ENCODE measurements at regions not wholly inside any gene's neighbourhood (a gene's known extent, or its start where the extent isn't known, plus 50 kb on each side); places are given as distances from the start of the nearest gene placed in this dataset.

GRCh38 chr18:38688416-38688815, 1122.8 kb upstream of the CELF4 start:
- BruUV-seq (replicated peaks), result no TSS peak
- no peak overlapping the region for H3K9ac ChIP-seq (ENCODE audit: low read length)
- H2AFZ ChIP-seq (ENCODE audit: low read length), result no peak overlapping the region
- no peaks in the 10 kb centered on the region for H3K79me2 ChIP-seq (ENCODE audit: low read length)
- H3K9me3 ChIP-seq (ENCODE audit: low read length), result no peaks in the 10 kb centered on the region
- H3K4me1 ChIP-seq (ENCODE audit: insufficient read depth, low read length), result no peaks in the 10 kb centered on the region
- no peak for TF ChIP-seq EZH2phosphoT487 (IDR thresholded peaks at IDR 0.05; ENCODE audit: borderline replicate concordance, low read length)
- no peak overlapping the region for H3K4me2 ChIP-seq (ENCODE audit: low read length)
- H3K27me3 ChIP-seq (ENCODE audit: low read length), result no peaks in the 10 kb centered on the region
- DNase-seq, result no peak
- H3K36me3 ChIP-seq (ENCODE audit: low read depth, low read length), result no peaks in the 10 kb centered on the region
- no peak overlapping the region for H3K27ac ChIP-seq (ENCODE audit: low read length)
- no peaks in the 10 kb centered on the region for H4K20me1 ChIP-seq (ENCODE audit: low read length)
- POLR2A ChIA-PET (ENCODE audit: unreplicated experiment), result no interaction called here
- intact Hi-C loops (cut with micrococcal nuclease), result no loop called here
- ATAC-seq, result no peak
- no peaks in the 10 kb centered on the region for H3F3A ChIP-seq (ENCODE audit: low read length, unreplicated experiment)
- CTCF ChIA-PET, result no interaction called here
- H3K9me2 ChIP-seq (replicated peaks; ENCODE audit: low read length), result no peaks in the 10 kb centered on the region
- no peak overlapping the region for H3K4me3 ChIP-seq (ENCODE audit: low read length)

DNA sequence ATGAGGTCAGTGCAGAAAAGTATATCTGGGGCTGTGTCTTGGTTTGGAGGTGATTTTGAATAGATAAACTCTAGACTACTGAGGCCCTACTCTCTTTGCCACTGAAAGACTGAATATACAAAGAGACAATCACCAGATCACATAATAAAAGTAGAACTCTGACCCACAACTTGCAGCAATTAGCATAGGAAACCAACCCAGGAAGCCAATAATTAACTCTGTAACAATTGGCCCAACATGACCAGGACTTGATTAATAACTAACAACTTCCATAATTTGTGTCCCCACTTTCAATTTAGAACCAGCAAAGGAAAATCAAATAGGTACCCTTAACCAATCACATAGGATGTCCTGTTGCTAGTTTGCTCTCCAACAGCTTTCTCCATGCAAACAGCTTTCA, 1104.9 kb upstream of the CELF4 start:
- ChIA-PET POLR2A (ENCODE audit: unreplicated experiment) (no interaction called here), CTCF (no interaction called here)
- no peak overlapping the region for H3K4me2 ChIP-seq (ENCODE audit: low read length)
- DNase-seq, result no peak
- H3K9me2 ChIP-seq (replicated peaks; ENCODE audit: low read length), result no peaks in the 10 kb centered on the region
- H3K27ac ChIP-seq (ENCODE audit: low read length), result no peak overlapping the region
- H2AFZ ChIP-seq (ENCODE audit: low read length), result no peak overlapping the region
- H3K4me1 ChIP-seq (ENCODE audit: insufficient read depth, low read length), result no peaks in the 10 kb centered on the region
- no peak overlapping the region for H3K4me3 ChIP-seq (ENCODE audit: low read length)
- no peaks in the 10 kb centered on the region for H3K27me3 ChIP-seq (ENCODE audit: low read length)
- no peaks in the 10 kb centered on the region for H3K79me2 ChIP-seq (ENCODE audit: low read length)
- no peak for ATAC-seq
- no peak overlapping the region for H3K9ac ChIP-seq (ENCODE audit: low read length)
- no peaks in the 10 kb centered on the region for H3F3A ChIP-seq (ENCODE audit: low read length, unreplicated experiment)
- no peaks in the 10 kb centered on the region for H4K20me1 ChIP-seq (ENCODE audit: low read length)
- intact Hi-C loops (cut with micrococcal nuclease), result no loop called here
- no TSS peak for BruUV-seq (replicated peaks)
- TF ChIP-seq EZH2phosphoT487 (IDR thresholded peaks at IDR 0.05; ENCODE audit: borderline replicate concordance, low read length) (no peak), CTCF (conservative IDR thresholded peaks at IDR 0.05; ENCODE audit: low read depth, low read length) (no peak), EZH2 (IDR thresholded peaks at IDR 0.05; ENCODE audit: low read length, unreplicated experiment) (no peak)
- no peaks in the 10 kb centered on the region for H3K9me3 ChIP-seq (ENCODE audit: low read length)
- no peaks in the 10 kb centered on the region for H3K36me3 ChIP-seq (ENCODE audit: low read depth, low read length)

GRCh38 chr18:38664929-38665328, 1099.3 kb upstream of the CELF4 start:
- POLR2A ChIA-PET (ENCODE audit: unreplicated experiment), result no interaction called here
- intact Hi-C loops (cut with micrococcal nuclease), result no loop called here

More at GRCh38 chr18:38664929-38665328, 1099.3 kb upstream of the CELF4 start:
- BruUV-seq (replicated peaks), result no TSS peak
- ATAC-seq, result no peak
- Histone ChIP-seq H3K79me2 (ENCODE audit: low read length) (no peaks in the 10 kb centered on the region), H3K9me3 (ENCODE audit: low read length) (no peaks in the 10 kb centered on the region), H2AFZ (ENCODE audit: low read length) (no peak overlapping the region), H3K27ac (ENCODE audit: low read length) (no peak overlapping the region), H3K36me3 (ENCODE audit: low read depth, low read length) (no peaks in the 10 kb centered on the region), H4K20me1 (ENCODE audit: low read length) (no peaks in the 10 kb centered on the region), H3K4me3 (ENCODE audit: low read length) (no peak overlapping the region), H3K4me2 (ENCODE audit: low read length) (no peak overlapping the region), H3K9me2 (replicated peaks; ENCODE audit: low read length) (no peaks in the 10 kb centered on the region), H3F3A (ENCODE audit: low read length, unreplicated experiment) (no peaks in the 10 kb centered on the region), H3K27me3 (ENCODE audit: low read length) (no peaks in the 10 kb centered on the region), H3K4me1 (ENCODE audit: insufficient read depth, low read length) (no peaks in the 10 kb centered on the region), H3K9ac (ENCODE audit: low read length) (no peak overlapping the region)
- CTCF ChIA-PET, result no interaction called here
- no peak for DNase-seq
- no peak for TF ChIP-seq EZH2phosphoT487 (IDR thresholded peaks at IDR 0.05; ENCODE audit: borderline replicate concordance, low read length)
- no peak for TF ChIP-seq EZH2 (IDR thresholded peaks at IDR 0.05; ENCODE audit: low read length, unreplicated experiment)
- no peak for TF ChIP-seq CTCF (conservative IDR thresholded peaks at IDR 0.05; ENCODE audit: low read depth, low read length)
